ENCODE measurements at regions not wholly inside any gene's neighbourhood (a gene's known extent, or its start where the extent isn't known, plus 50 kb on each side); places are given as distances from the start of the nearest gene placed in this dataset.

DNA sequence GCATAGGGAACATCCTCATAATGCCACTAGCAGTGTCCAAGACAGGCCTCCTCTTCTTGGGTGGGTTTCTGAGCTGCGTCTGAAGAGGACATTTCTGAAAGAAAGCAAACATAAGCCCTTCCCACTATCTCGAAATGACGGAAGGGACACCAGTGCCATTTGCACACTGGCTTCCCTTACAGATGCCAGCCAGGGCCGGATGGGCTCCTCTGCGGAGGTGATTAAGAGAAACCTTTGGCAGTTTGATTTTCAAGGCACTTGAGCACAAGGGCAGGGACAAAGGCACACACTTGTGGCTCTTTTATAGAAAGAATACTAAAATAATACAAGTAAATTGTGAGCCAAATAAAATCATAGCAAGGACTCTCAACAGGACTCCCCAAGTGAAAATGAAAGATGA, 106.6 kb upstream of the CELF2 start:
- TF ChIP-seq ZNF274 (IDR thresholded peaks at IDR 0.05; ENCODE audit: low read depth, low read length) (no peak), SUZ12 (IDR thresholded peaks at IDR 0.05; ENCODE audit: extremely low read depth, insufficient read depth, insufficient read length) (no peak), YY1 (IDR thresholded peaks at IDR 0.05; ENCODE audit: insufficient read depth, insufficient read length) (no peak)
- H3K27me3 ChIP-seq (ENCODE audit: insufficient read depth, insufficient read length) = no peaks in the 10 kb centered on the region
- H3K36me3 ChIP-seq (ENCODE audit: insufficient read depth, insufficient read length, low read length) = no peaks in the 10 kb centered on the region
- H3K9ac ChIP-seq (ENCODE audit: insufficient read length, low read depth) = no peak overlapping the region
- H3K4me3 ChIP-seq (ENCODE audit: insufficient read length, low read depth) = no peak overlapping the region
- H3K9me3 ChIP-seq (ENCODE audit: insufficient read depth, low read length) = no peaks in the 10 kb centered on the region
- no peak for DNase-seq (ENCODE audit: low read depth, low spot score)
- no peaks in the 10 kb centered on the region for H3K4me1 ChIP-seq (ENCODE audit: insufficient read depth, insufficient read length)

DNA sequence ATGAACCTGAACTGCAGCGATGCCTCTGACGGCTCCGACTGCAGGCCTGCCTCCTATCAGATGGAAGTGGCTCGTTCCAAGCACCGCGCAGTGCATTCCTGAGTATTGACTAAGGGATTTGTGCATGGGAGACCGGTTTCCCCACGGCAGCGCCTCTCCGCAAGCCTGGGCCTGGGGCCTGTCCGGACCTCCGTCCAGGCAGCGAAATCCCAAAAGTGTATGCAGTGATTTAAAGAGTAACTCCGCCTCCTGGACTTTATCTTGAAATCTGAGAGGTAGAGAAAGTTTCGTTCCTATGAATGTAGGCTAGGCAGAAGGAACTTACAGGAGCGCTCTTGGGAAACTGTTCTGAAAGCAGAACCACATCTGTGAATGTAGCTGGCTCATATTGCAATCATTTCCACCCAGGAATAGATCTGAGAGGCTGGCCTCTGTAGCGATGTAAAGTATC, 106.2 kb upstream of the CELF2 start:
- H3K36me3 ChIP-seq (ENCODE audit: insufficient read depth, insufficient read length, low read length) = no peaks in the 10 kb centered on the region
- no peak for DNase-seq (ENCODE audit: low read depth, low spot score)
- H3K9me3 ChIP-seq (ENCODE audit: insufficient read depth, low read length) = no peaks in the 10 kb centered on the region
- no peaks in the 10 kb centered on the region for H3K27me3 ChIP-seq (ENCODE audit: insufficient read depth, insufficient read length)
- H3K9ac ChIP-seq (ENCODE audit: insufficient read length, low read depth) = no peak overlapping the region
- no peaks in the 10 kb centered on the region for H3K4me1 ChIP-seq (ENCODE audit: insufficient read depth, insufficient read length)
- TF ChIP-seq YY1 (IDR thresholded peaks at IDR 0.05; ENCODE audit: insufficient read depth, insufficient read length) (no peak), SUZ12 (IDR thresholded peaks at IDR 0.05; ENCODE audit: extremely low read depth, insufficient read depth, insufficient read length) (no peak), ZNF274 (IDR thresholded peaks at IDR 0.05; ENCODE audit: low read depth, low read length) (no peak)
- no peak overlapping the region for H3K4me3 ChIP-seq (ENCODE audit: insufficient read length, low read depth)

- no peaks in the 10 kb centered on the region for H3K27me3 ChIP-seq (ENCODE audit: insufficient read depth, insufficient read length)
These were observed 103.5 kb upstream of the CELF2 start for GRCh38 chr10:10914144-10914543.

GRCh38 chr10:10915215-10915614, 102.5 kb upstream of the CELF2 start:
- TF ChIP-seq ZNF274 (IDR thresholded peaks at IDR 0.05; ENCODE audit: low read depth, low read length) = no peak
- TF ChIP-seq SUZ12 (IDR thresholded peaks at IDR 0.05; ENCODE audit: extremely low read depth, insufficient read depth, insufficient read length) = no peak
- no peak for TF ChIP-seq YY1 (IDR thresholded peaks at IDR 0.05; ENCODE audit: insufficient read depth, insufficient read length)
- no peak overlapping the region for H3K9ac ChIP-seq (ENCODE audit: insufficient read length, low read depth)
- H3K36me3 ChIP-seq (ENCODE audit: insufficient read depth, insufficient read length, low read length) = no peaks in the 10 kb centered on the region
- H3K27me3 ChIP-seq (ENCODE audit: insufficient read depth, insufficient read length) = no peaks in the 10 kb centered on the region
- DNase-seq (ENCODE audit: low read depth, low spot score) = no peak
- no peak overlapping the region for H3K4me3 ChIP-seq (ENCODE audit: insufficient read length, low read depth)
- no peaks in the 10 kb centered on the region for H3K4me1 ChIP-seq (ENCODE audit: insufficient read depth, insufficient read length)
- no peaks in the 10 kb centered on the region for H3K9me3 ChIP-seq (ENCODE audit: insufficient read depth, low read length)

More at GRCh38 chr10:10914144-10914543, 103.5 kb upstream of the CELF2 start:
- Histone ChIP-seq H3K9ac (ENCODE audit: insufficient read length, low read depth) (no peak overlapping the region), H3K36me3 (ENCODE audit: insufficient read depth, insufficient read length, low read length) (no peaks in the 10 kb centered on the region), H3K4me1 (ENCODE audit: insufficient read depth, insufficient read length) (no peaks in the 10 kb centered on the region), H3K4me3 (ENCODE audit: insufficient read length, low read depth) (no peak overlapping the region), H3K9me3 (ENCODE audit: insufficient read depth, low read length) (no peaks in the 10 kb centered on the region)
- no peak for TF ChIP-seq ZNF274 (IDR thresholded peaks at IDR 0.05; ENCODE audit: low read depth, low read length)
- TF ChIP-seq SUZ12 (IDR thresholded peaks at IDR 0.05; ENCODE audit: extremely low read depth, insufficient read depth, insufficient read length) = no peak
- no peak for TF ChIP-seq YY1 (IDR thresholded peaks at IDR 0.05; ENCODE audit: insufficient read depth, insufficient read length)
- DNase-seq (ENCODE audit: low read depth, low spot score) = no peak

DNA sequence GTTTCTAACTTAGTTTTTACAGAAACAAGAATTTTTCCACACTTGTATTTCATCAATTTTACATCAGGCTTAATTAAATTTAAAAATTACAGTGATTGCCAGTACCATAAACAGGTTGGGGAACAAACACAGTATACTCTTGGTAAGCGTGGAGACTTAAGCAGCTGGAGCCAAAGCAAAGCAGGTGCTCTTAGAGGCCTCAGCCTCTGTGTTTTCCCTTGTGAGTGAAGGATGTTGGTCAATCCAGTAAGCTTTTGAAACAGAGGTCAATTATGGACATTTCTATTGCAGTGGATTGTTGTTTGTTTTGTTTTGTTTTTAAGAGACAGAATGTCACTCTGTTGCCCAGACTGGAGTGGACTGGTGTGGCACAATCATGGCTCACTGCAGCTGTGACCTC, 100.6 kb upstream of the CELF2 start:
- Histone ChIP-seq H3K9ac (ENCODE audit: insufficient read length, low read depth) (no peak overlapping the region), H3K27me3 (ENCODE audit: insufficient read depth, insufficient read length) (no peaks in the 10 kb centered on the region), H3K4me1 (ENCODE audit: insufficient read depth, insufficient read length) (no peaks in the 10 kb centered on the region), H3K36me3 (ENCODE audit: insufficient read depth, insufficient read length, low read length) (no peaks in the 10 kb centered on the region), H3K4me3 (ENCODE audit: insufficient read length, low read depth) (no peak overlapping the region), H3K9me3 (ENCODE audit: insufficient read depth, low read length) (no peaks in the 10 kb centered on the region)
- TF ChIP-seq ZNF274 (IDR thresholded peaks at IDR 0.05; ENCODE audit: low read depth, low read length) (no peak), SUZ12 (IDR thresholded peaks at IDR 0.05; ENCODE audit: extremely low read depth, insufficient read depth, insufficient read length) (no peak), YY1 (IDR thresholded peaks at IDR 0.05; ENCODE audit: insufficient read depth, insufficient read length) (no peak)
- no peak for DNase-seq (ENCODE audit: low read depth, low spot score)

GRCh38 chr10:10919976-10920375, 97.7 kb upstream of the CELF2 start:
- Histone ChIP-seq H3K9me3 (ENCODE audit: insufficient read depth, low read length) (no peaks in the 10 kb centered on the region), H3K36me3 (ENCODE audit: insufficient read depth, insufficient read length, low read length) (no peaks in the 10 kb centered on the region), H3K4me3 (ENCODE audit: insufficient read length, low read depth) (no peak overlapping the region), H3K27me3 (ENCODE audit: insufficient read depth, insufficient read length) (no peaks in the 10 kb centered on the region), H3K9ac (ENCODE audit: insufficient read length, low read depth) (no peak overlapping the region), H3K4me1 (ENCODE audit: insufficient read depth, insufficient read length) (no peaks in the 10 kb centered on the region)
- DNase-seq (ENCODE audit: low read depth, low spot score) = no peak
- TF ChIP-seq SUZ12 (IDR thresholded peaks at IDR 0.05; ENCODE audit: extremely low read depth, insufficient read depth, insufficient read length) (no peak), YY1 (IDR thresholded peaks at IDR 0.05; ENCODE audit: insufficient read depth, insufficient read length) (no peak), ZNF274 (IDR thresholded peaks at IDR 0.05; ENCODE audit: low read depth, low read length) (no peak)

- Histone ChIP-seq H3K9ac (ENCODE audit: insufficient read length, low read depth) (no peak overlapping the region), H3K27me3 (ENCODE audit: insufficient read depth, insufficient read length) (no peaks in the 10 kb centered on the region), H3K36me3 (ENCODE audit: insufficient read depth, insufficient read length, low read length) (no peaks in the 10 kb centered on the region), H3K9me3 (ENCODE audit: insufficient read depth, low read length) (no peaks in the 10 kb centered on the region), H3K4me1 (ENCODE audit: insufficient read depth, insufficient read length) (no peaks in the 10 kb centered on the region), H3K4me3 (ENCODE audit: insufficient read length, low read depth) (no peak overlapping the region)
- DNase-seq (ENCODE audit: low read depth, low spot score) = no peak
- TF ChIP-seq SUZ12 (IDR thresholded peaks at IDR 0.05; ENCODE audit: extremely low read depth, insufficient read depth, insufficient read length) = no peak
- TF ChIP-seq YY1 (IDR thresholded peaks at IDR 0.05; ENCODE audit: insufficient read depth, insufficient read length) = no peak
- TF ChIP-seq ZNF274 (IDR thresholded peaks at IDR 0.05; ENCODE audit: low read depth, low read length) = no peak
These were observed 95.7 kb upstream of the CELF2 start for GRCh38 chr10:10921826-10922461.
